H4 (cell line): ENCODE measurements at regions not wholly inside any gene's neighbourhood (a gene's known extent, or its start where the extent isn't known, plus 50 kb on each side); places are given as distances from the start of the nearest gene placed in this dataset.

Experiments
- DNase-seq: peaks from one replicate; pipeline ENCODE4 v3.0.0-alpha.2; 2015; ENCODE audit warnings: low spot score

DNA sequence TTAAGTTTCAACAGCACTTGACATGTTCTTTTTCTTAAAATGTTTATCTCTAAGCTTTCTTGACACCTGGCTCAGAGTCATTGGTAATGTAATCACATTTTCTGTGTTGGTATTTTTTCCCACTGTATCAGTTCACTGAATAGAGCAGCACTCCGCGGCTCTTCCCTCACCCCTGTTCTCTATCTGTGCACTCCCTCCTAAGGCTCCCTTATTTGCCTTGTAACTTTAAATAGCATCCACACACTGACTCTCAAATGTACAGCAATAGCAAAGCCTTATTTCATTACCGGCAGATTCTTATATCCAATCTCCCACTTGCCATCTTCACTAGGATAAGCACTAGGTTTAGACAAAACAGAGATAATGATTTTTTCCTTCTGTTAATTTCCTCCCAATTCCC is 935.5 kb upstream of the SLC10A2 start:
- DNase-seq, result no peak

DNA sequence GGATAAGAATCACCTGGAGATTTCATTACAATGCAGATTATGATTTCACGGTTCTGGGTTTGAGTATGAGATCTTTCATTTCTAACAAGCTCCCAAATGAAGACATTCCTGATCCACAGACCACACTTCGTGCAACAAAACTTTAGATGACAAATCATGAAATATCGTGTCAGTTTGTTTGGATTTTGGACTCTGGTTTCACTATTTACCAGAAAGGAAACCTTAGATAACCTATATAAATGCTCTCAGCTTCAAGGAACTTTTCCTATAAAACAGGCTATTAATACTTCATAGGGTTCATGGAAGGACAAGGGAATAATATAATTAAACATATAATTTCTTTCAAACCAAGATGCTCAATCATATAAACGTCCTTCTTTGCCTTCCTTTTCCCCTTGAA is 930.5 kb upstream of the SLC10A2 start:
- DNase-seq, result no peak

DNA sequence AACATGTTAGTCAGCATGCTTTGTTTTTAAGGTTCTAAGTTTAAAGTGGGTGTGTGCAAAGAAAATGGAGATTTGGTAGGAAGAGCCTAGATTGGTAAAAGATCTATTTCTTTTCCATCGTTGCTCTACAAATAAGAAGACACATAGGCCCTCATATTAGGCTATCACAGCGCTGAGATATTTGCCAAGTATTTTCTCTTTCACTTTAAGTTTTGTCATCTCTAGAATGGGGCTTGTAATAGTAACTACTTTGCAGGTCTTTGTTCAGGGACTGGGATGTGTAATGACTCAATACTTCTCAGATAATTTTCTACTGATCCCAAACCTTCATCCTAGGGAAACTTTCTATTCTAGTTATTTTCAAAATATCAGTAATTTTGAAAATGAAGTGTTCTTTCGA is 917.7 kb upstream of the SLC10A2 start:
- no peak for DNase-seq

DNA sequence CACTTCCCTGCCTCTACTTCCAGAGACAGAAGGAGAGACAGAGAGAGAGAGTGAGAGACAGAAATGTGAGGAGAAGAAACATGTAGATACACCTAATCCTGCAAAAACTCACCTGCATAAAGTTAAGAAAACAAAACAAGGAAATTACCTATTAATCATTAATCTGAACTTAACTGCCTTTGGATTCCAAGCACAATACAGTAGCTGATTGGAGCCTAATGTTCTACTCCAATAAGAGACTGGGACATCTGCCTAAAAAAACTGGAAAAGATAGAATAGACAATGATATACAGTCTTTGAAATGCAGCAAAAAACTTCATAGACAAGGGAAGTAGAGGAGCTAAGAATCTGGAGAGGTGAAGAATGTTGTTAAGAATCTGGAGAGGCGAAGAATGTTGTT is 910.2 kb upstream of the SLC10A2 start:
- no peak for DNase-seq

DNA sequence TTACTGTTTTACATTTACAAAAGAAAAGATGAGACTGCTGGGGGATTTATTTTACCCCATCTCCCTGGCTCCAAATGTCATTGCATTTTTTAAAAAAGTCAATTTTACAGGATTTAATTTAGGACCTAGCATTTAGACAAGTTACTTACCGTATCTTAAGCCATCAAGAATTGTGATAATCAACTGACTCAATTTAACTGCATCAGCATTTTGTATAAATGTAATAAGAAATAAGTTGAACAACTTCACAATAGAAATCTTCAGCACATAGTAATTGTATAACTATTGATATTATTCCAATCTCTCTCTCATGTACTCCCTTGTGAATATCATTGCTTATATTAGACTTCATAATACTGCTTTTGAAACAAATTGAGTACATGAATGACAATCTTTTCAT is 907.5 kb upstream of the SLC10A2 start:
- DNase-seq, result no peak

DNA sequence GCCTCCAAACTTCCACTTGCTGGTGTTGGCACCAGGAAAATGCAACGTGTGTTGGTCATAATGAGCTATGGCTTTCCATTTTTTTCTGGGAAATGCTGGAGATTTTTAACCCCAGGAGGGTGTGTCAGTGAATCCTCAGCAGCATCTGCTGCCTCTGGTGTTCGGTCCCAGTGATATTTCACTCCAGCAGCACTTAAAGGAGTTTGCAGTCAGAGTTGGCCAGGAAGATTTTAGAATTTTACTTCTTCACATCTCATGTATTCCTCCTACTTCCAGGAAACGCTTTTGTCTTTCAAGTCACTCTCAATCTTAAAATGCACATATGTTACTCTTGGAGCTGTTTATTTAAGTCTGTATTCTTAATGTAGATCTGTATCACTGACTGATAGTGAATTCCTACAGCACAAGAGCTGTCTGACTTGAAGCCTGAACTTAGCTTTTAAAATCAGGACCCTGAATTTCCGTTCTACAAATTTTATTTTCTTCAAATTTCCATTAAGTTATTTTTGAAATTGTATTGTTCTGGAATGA is 903.4 kb upstream of the SLC10A2 start:
- DNase-seq, result no peak

DNA sequence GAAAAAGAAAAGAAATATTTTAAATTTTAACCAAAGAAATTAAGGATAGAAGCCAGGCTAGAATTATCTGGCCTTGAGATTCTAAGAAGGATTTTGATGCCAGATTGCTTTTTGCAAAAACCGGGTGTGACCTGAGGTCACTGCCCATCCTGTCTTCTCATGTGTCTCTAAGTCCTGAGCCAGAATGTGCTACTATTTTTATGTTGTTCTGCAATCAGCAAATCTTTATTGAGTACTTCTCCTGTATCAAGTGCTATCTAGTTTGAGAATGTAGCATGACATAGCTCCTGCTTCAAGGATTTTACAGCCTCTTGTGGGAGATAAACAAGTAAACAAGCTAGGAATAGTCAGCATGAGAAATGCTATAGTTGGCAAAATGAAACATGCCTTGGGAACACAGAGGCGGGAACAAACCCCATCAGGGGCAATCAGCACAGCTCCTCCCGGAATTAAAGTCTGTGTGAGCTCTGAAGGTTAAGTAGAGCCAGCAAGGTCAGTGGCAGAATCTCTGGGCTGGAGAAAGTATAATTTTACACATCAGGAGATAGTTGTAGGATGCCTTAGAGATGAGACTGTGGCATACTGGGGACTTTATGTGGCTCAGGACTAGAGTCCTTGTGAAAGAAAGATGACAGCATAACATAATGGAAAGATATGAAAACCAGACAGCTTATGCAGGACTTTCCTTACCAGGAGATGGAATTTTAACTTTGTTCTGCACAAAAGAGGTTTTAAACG is 899.5 kb upstream of the SLC10A2 start:
- DNase-seq, result no peak

DNA sequence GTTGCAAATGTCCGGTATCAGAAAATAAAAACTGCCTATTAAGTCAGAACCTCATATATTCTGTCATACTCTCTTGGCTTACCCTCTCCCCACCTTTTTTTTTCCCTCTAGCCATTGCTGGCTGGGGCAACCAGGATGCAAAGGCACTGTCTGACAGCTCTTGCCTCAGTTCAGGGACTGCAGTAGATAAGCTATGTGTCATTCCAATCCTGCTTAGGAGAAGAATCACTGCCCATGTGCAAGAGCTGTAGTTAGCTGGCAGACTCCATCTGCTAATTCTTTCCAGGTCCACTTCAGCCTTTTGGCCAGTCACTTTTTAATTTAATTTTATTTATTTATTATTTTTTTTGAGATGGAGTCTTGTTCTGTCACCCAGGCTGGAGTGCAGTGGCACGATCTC is 895.6 kb upstream of the SLC10A2 start:
- DNase-seq, result no peak

DNA sequence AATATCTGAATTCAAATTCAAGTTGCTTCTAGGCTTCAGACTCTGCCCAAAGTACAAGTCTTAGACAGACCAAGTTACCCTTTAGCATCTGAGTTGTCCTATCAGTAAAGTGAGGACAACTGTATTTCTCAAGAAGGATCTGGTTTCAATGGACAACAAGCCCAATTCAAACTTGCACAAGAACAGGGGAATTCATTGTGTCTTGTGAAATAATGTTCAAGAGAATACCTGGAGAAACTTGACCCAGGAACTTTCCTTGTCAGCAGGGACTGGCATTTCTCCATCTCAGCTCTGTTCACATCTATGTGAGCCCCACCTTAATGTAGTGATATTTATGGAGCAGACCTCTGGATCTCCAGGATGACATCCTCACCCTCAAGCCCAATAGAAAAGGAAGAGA is 894.9 kb upstream of the SLC10A2 start:
- no peak for DNase-seq

DNA sequence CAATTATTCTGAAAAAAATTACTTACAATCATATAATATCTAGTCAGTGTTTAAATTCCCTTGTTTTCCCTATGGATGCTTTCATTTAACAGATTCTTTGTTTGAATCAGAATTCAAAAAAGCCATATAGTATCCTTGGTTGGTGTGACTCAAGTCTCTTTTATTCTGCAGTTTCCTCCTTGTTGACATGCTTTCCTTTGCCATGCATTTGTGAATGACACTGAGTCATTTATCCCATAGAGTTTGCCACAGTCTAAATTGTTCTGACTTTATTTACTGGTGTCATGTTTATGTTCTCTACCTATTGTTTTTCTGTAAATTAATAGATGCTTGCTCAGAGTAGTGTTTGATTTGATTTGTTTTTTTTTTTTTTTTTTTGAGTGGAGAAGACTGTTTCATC is 893.8 kb upstream of the SLC10A2 start:
- no peak for DNase-seq

DNA sequence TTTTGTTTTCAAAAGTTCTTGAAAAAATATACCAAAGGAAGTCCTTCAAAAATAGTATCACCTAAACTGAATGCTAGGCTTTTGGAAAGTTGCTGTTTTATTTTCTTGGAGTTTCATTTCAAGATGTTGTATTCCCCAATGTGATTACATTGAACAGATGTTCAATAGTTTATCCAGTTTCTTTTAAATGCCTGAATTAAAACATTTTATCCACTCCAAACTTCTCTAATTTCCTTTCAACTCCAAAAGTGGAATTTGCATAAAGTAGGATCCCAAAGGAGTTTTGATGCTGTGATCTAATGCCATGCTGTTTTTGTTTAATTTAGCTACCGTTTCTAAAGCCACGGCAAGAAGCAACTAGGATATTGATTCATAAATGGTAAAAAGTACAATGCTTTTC is 892.5 kb upstream of the SLC10A2 start:
- DNase-seq, result no peak

DNA sequence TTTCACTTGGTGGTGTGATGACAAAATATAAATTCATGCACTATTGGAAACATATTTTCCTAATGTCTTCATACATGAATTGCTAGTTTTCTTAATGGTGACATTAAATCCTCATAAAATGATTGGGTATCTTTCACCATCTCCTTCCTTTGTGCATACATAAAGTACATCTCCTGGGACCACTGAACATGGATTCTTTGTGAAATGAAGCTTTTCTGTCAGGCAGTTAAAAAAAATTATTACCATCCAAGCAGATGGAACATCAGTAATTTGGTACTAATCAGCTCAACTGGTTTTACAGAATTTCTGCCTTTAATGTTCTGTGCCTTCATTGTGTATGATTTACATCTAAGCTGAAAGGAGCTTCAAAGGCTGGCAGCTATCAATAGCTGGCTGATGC is 891.7 kb upstream of the SLC10A2 start:
- DNase-seq, result no peak

DNA sequence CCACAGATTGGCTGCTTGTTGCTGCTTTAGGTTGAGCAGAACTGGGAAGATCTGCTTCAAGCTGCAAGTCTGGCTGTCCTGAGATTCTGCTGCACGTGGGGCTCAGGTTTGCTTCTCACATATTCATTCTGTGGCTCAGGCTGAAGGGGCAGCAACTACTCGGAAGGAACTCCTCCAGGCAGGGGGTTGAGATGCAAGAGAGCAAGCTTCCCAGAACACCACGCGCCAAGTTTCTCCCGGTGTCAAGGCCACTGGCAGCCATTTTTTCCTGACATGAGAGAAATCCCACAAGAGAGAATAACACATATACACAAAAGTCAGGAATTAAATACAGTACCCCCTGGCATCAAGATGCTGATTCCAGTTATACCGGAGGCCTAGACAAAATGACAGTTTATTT is 887.6 kb upstream of the SLC10A2 start:
- DNase-seq, result no peak

DNA sequence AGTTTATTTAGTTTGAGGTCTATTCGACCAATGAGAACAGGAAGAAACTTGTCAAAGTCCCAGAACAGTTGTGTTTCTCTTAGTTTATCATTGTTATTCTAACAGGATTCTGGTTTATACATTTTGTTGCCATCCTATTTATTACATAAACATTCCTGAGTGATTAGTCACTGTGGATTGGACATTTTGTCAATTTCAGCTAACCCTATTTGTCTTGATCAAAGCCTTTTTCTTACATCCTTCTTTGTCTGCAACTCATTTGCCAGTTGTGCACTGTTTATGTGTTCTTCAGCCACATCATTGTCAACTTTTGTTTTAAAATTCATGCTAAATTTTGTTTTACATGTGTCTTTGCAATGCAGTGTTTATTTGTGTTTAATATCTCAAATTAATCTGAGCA is 886.0 kb upstream of the SLC10A2 start:
- no peak for DNase-seq

DNA sequence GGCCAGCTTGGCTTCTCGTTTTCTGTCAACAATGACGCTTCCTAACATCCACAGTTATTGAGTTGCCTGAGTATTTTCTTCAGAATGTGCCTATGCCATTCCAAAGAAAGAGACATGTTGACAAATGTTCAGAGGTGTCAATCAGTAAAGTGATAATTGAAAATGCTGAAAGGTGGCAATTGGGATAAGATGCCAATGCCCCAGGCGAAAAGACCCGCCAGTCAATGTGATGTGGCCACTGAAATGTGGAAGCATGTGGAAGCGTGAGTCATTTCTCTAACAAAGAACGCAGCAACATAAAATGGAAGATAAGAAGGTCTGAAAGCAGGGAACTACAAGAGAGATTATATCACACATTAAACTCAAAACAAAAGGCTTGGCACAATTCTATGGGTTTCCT is 882.2 kb upstream of the SLC10A2 start:
- DNase-seq, result peak; percentile 4

DNA sequence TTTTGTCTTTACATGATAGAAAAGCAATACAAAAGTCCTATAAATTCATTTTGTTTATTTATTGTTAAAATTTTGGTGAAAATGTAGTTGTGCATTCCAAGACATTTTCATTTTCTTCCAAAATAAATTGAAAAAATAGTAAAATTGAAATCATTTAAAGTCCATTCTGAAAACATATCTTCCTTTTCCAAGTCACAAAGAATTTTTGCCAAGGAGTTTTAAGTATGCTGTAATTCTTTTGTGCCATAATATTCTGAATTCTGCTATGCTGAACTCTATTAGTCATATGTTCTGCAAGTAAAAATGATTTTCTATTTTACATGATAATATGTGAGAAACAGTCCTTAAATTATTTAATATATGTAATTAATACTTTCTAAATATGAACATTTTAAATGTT is 879.6 kb upstream of the SLC10A2 start:
- DNase-seq, result no peak

DNA sequence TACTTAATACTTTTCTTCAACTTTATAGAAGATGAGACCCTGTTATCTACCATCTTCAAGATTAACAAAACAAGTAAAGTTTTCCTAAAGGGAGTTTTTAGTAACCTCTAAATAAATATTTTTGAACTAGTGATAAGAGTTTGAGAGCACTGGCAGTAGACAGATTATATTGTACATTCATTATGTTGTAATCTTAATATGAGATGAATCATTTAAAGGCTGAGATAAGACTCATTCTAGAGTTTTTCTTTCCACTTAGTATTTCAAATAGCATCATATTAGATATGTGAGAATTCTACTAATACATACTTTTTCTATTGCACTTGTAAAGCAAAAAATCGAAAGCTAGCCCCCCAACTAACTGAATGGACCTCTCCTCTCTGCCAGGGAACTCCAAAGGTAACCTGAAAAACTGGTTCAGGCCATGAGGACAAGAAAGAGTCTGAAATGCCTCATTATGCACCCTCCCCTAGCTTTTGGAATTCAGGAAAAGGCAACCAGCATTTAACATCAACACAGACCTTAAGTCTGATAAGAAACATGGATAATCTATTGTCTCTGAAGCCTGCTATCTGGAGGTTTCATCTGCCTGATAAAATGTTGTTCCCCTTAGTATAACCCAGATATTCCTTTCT is 875.4 kb upstream of the SLC10A2 start:
- no peak for DNase-seq

DNA sequence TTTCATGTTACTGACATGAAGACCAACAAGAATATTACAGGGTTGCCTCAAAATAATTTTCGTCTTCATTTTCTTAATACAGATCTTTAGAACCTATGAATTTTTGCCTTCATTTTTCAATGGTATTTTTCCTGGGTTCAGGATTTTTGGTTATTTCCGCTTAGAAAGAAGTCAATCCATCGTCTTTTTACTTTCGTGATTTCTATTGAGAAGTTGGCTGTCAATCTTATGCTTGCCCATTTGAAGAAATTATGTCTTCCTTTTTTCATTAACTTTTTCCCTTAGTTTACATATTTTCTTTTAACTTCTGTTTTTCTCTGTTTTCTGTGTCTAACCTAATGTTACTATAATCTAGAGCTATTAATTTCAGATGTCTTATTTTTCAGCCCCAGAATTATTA is 868.9 kb upstream of the SLC10A2 start:
- no peak for DNase-seq

DNA sequence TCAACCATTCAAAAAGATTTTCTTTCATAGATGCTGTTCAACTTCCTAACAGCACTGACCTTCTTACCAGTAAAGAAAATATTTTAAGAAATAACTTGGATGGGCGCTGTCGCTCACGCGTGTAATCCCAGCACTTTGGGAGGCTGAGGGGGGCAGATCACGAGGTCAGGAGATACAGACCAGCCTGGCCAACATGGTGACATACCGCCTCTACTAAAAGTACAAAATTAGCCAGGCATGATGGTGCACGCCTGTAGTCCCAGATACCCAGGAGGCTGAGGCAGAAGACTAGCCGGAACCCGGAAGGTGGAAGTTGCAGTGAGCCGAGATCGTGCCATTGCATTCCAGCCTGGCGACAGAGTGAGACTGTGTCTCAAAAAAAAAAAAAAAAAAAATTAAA is 865.7 kb upstream of the SLC10A2 start:
- no peak for DNase-seq

DNA sequence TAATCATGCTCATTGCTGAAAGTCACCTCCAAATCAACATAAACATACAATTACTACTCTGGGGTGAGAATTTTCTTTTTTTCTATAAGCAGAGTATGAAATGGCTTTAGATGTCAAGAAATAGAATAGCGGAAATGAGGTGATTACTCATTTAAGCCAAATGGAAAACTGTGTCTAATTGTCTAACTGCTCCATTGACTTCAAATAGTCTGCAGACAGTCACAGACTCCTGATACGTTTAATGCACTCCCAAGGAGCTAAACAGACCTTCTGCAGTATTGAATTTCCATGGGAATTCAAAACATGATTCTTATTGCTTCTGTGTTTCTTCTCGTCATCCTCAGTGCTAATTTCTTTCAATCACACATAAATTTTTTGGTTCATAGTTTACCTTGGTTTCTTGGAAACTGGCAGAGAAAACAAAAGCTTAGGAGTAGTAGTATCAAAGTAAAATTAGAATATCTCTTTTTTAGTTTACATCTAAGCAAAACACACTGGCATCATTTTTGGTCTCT is 865.2 kb upstream of the SLC10A2 start:
- DNase-seq, result no peak

DNA sequence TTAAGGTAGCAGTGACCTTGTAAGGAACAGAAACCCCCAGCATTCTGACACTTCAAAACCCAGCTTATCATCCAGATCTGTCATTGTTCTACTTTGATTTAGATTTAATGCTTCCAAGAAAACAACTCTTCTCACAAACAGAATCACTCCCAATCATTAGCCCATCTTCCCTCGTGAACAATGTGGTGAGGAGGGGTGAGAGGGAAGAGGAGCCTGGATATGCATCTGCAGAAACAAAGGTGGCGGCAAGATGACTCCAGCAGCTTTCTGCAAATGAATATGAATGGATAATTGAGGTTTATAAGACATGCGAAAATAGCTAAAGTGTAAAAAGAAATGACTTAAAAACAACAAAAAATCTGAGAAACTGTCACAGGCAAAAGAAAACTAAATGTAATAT is 859.9 kb upstream of the SLC10A2 start:
- no peak for DNase-seq

DNA sequence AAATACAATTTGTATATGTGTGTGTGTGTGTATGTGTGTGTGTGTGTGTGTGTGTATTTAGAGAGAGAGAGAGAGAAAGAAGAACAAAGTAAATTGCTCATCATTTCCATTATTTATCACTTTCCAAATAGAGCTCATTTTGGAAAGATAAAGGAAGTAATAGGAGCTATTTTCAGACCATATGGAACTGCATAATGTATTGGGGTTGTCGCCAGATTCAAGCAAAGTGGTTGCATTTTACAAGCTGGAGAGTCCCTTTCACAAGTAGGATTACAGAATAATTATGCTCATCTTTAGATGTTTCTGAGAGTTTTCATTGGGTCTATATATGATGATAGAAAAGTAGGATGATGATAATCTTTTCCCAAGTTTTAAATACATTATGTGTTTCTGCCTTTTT is 842.7 kb upstream of the SLC10A2 start:
- DNase-seq, result no peak

DNA sequence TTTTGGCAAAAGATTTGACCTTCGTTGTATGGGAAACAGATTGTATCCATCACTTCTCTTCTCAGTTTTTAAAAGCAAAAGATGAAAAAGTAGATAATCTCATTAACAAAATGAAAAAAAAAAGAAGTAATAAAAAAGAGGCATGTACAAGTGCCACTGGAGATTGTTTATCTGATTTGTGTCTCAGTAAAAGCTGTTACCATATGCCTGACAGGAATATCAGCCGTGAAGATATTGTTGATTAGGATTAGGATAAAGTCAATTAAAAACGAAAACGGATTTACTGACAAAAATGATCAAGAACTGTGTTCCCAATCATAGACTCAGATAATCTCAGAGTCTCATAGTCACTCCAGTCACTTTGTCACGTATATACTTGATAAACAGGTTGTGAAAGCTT is 842.1 kb upstream of the SLC10A2 start:
- DNase-seq, result no peak

DNA sequence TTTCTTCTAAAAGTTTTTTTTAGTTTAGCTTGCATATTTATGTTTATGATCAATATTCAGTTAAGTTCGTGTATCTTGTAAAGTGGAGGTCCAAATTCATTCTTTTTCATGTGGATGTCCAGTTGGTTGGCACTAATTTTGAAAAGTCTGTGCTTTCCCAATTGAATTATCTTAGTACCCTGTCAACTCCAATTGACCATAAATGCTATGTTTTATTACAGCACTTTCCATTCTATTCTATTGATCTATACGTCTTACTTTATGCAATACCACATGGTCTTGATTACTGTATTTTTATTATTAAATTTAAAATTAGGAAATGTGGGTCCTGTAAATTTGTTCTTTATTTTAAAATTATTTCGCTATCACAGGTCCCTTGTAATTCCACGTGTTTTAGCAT is 837.6 kb upstream of the SLC10A2 start:
- DNase-seq, result no peak
